ENCODE measurements at regions not wholly inside any gene's neighbourhood (a gene's known extent, or its start where the extent isn't known, plus 50 kb on each side); places are given as distances from the start of the nearest gene placed in this dataset.

DNA sequence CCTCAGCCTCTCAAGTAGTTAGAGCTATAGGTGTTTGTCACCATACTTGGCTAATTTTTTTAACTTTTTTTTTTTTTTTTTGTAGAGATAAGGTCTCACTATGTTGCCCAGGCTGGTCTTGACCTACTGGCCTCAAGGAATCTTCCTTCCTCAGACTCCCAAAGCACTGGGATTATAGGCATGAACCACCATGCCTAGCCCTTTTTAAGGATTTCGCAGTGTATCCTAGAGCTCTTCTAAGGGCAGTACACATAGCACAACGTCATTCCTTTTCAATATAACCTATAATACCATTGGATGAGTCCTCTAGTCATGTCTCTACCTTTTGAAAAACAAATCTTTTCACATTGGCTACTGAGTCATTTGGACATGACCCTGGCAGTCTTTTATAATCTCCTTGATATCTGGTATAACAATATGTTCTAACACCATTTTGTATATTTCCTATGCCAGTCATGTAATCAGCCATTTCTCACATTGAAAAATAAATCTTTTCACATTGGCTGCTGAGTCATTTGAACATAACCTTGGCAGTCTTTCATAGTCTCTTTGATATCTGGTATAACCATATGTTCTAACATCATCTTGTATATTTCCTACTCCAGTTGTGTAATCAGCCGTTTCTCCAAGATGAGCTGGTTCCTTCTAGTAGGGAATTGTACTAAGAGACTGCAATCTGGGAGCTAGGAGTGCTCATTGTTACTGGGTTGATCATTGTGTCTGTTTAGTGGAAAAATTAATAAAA is 944.7 kb downstream of the MCTP2 start (continued):
- TF ChIP-seq, protein P1, sequence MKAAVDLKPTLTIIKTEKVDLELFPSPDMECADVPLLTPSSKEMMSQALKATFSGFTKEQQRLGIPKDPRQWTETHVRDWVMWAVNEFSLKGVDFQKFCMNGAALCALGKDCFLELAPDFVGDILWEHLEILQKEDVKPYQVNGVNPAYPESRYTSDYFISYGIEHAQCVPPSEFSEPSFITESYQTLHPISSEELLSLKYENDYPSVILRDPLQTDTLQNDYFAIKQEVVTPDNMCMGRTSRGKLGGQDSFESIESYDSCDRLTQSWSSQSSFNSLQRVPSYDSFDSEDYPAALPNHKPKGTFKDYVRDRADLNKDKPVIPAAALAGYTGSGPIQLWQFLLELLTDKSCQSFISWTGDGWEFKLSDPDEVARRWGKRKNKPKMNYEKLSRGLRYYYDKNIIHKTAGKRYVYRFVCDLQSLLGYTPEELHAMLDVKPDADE (IDR thresholded peaks at IDR 0.05): no peak
- TF ChIP-seq JUNB (IDR thresholded peaks at IDR 0.05; ENCODE audit: unreplicated experiment) (no peak), EZH2 (IDR thresholded peaks at IDR 0.05; ENCODE audit: low read depth, unreplicated experiment) (no peak), ZNF331 (CRISPR knock-in tag; IDR thresholded peaks at IDR 0.05; ENCODE audit: low read depth) (no peak), STAT1 (IDR thresholded peaks at IDR 0.05; ENCODE audit: unreplicated experiment) (no peak), ZNF114 (CRISPR knock-in tag; IDR thresholded peaks at IDR 0.05) (no peak), CREB1 (CRISPR knock-in tag; IDR thresholded peaks at IDR 0.05; ENCODE audit: low read depth) (no peak), POLR2AphosphoS5 (IDR thresholded peaks at IDR 0.05; ENCODE audit: low read depth) (no peak), EZH2phosphoT487 (IDR thresholded peaks at IDR 0.05; ENCODE audit: unreplicated experiment) (no peak), NANOG (IDR thresholded peaks at IDR 0.05; ENCODE audit: borderline replicate concordance) (no peak)
- TF ChIP-seq, protein P2, sequence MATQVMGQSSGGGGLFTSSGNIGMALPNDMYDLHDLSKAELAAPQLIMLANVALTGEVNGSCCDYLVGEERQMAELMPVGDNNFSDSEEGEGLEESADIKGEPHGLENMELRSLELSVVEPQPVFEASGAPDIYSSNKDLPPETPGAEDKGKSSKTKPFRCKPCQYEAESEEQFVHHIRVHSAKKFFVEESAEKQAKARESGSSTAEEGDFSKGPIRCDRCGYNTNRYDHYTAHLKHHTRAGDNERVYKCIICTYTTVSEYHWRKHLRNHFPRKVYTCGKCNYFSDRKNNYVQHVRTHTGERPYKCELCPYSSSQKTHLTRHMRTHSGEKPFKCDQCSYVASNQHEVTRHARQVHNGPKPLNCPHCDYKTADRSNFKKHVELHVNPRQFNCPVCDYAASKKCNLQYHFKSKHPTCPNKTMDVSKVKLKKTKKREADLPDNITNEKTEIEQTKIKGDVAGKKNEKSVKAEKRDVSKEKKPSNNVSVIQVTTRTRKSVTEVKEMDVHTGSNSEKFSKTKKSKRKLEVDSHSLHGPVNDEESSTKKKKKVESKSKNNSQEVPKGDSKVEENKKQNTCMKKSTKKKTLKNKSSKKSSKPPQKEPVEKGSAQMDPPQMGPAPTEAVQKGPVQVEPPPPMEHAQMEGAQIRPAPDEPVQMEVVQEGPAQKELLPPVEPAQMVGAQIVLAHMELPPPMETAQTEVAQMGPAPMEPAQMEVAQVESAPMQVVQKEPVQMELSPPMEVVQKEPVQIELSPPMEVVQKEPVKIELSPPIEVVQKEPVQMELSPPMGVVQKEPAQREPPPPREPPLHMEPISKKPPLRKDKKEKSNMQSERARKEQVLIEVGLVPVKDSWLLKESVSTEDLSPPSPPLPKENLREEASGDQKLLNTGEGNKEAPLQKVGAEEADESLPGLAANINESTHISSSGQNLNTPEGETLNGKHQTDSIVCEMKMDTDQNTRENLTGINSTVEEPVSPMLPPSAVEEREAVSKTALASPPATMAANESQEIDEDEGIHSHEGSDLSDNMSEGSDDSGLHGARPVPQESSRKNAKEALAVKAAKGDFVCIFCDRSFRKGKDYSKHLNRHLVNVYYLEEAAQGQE (IDR thresholded peaks at IDR 0.05; ENCODE audit: unreplicated experiment): no peak

GRCh38 chr15:95176794-95177577 is 945.6 kb downstream of the MCTP2 start:
- Histone ChIP-seq H3K79me2 (replicated peaks; ENCODE audit: insufficient read depth) (no peaks in the 10 kb centered on the region), H3K4me3 (no peak overlapping the region), H3K4me2 (no peak overlapping the region), H2AFZ (no peak overlapping the region), H3K27ac (ENCODE audit: low read depth) (no peak overlapping the region), H3K4me1 (ENCODE audit: insufficient read depth) (no peaks in the 10 kb centered on the region), H4K20me1 (replicated peaks; ENCODE audit: insufficient read depth) (no peaks in the 10 kb centered on the region), H3F3A (replicated peaks; ENCODE audit: low read depth) (no peaks in the 10 kb centered on the region), H3K27me3 (ENCODE audit: insufficient read depth) (no peaks in the 10 kb centered on the region), H3K9me2 (ENCODE audit: insufficient read depth) (peaks cover under 1% of the 10 kb centered on the region; the same call in 1 of the 2 replicates), H3K36me3 (ENCODE audit: insufficient read depth) (0 out of 2 replicates have a peak, but pooled peaks cover 4% of the 10 kb centered on the region)
- no peak overlapping the region for H3K27ac Mint-ChIP-seq
- H3K4me3 Mint-ChIP-seq: no peak overlapping the region
- H3K4me1 Mint-ChIP-seq: no peaks in the 10 kb centered on the region; the same call in 2 of the 3 replicates
- peaks cover 2% of the 10 kb centered on the region for H3K27me3 Mint-ChIP-seq (ENCODE audit: insufficient read depth, low read depth, poor library complexity)
- H3K9me3 Mint-ChIP-seq: peaks cover 24% of the 10 kb centered on the region; the same call in 2 of the 3 replicates
- ATAC-seq (no peak), DNase-seq (ENCODE audit: low spot score) (no peak)
- H3K36me3 Mint-ChIP-seq (ENCODE audit: low read depth): peaks cover 15% of the 10 kb centered on the region; the same call in 2 of the 3 replicates
- no peak for TF ChIP-seq ZNF331 (CRISPR knock-in tag; IDR thresholded peaks at IDR 0.05; ENCODE audit: low read depth)
- TF ChIP-seq CTCF (conservative IDR thresholded peaks at IDR 0.05; ENCODE audit: low read depth in 2 of 2): peak in 1 of 2 experiments; percentile 20; a peak in 2 of 4 replicates
